Epithelial cell of proximal tubule (primary cell): ENCODE measurements at regions not wholly inside any gene's neighbourhood (a gene's known extent, or its start where the extent isn't known, plus 50 kb on each side); places are given as distances from the start of the nearest gene placed in this dataset.
A peak's percentile ranks its signal among the peaks of the same experiment; 100 is the strongest.

Experiments
- DNase-seq: peaks from one replicate; pipeline ENCODE4 v3.0.0-alpha.2; 2011; ENCODE audit warnings: low read depth
- H3K4me3 ChIP-seq: 2 replicates; pipeline ENCODE4 v1.5.1; 2011; ENCODE audit warnings: low read depth, mild to moderate bottlenecking, low read length
- CTCF ChIP-seq: conservative IDR thresholded peaks from 2 replicates; pipeline ENCODE4 v1.5.1; 2012; ENCODE audit warnings: low read depth, mild to moderate bottlenecking, low read length

GRCh38 chr2:228845162-228845925, 425.7 kb downstream of the PID1 start:
- no peak for TF ChIP-seq CTCF
- DNase-seq, result no peak
- no peak overlapping the region for H3K4me3 ChIP-seq

- no peak for DNase-seq
- H3K4me3 ChIP-seq, result no peak overlapping the region
- no peak for TF ChIP-seq CTCF
These were observed 429.2 kb downstream of the PID1 start for GRCh38 chr2:228841877-228842276.

GRCh38 chr2:228841475-228841874, 429.6 kb downstream of the PID1 start:
- no peak overlapping the region for H3K4me3 ChIP-seq
- no peak for DNase-seq
- TF ChIP-seq CTCF, result no peak

GRCh38 chr2:228840743-228841114, 430.4 kb downstream of the PID1 start:
- no peak for TF ChIP-seq CTCF
- DNase-seq, result no peak
- H3K4me3 ChIP-seq, result no peak overlapping the region

GRCh38 chr2:228840113-228840742, 430.9 kb downstream of the PID1 start:
- no peak for TF ChIP-seq CTCF
- H3K4me3 ChIP-seq, result no peak overlapping the region
- no peak for DNase-seq

GRCh38 chr2:228839421-228839876, 431.6 kb downstream of the PID1 start:
- DNase-seq, result peak; percentile 31
- H3K4me3 ChIP-seq, result no peak overlapping the region
- TF ChIP-seq CTCF, result no peak

GRCh38 chr2:228838819-228839218, 432.3 kb downstream of the PID1 start:
- H3K4me3 ChIP-seq, result no peak overlapping the region
- no peak for TF ChIP-seq CTCF
- DNase-seq, result no peak
